ENCODE measurements at regions not wholly inside any gene's neighbourhood (a gene's known extent, or its start where the extent isn't known, plus 50 kb on each side); places are given as distances from the start of the nearest gene placed in this dataset.

DNA sequence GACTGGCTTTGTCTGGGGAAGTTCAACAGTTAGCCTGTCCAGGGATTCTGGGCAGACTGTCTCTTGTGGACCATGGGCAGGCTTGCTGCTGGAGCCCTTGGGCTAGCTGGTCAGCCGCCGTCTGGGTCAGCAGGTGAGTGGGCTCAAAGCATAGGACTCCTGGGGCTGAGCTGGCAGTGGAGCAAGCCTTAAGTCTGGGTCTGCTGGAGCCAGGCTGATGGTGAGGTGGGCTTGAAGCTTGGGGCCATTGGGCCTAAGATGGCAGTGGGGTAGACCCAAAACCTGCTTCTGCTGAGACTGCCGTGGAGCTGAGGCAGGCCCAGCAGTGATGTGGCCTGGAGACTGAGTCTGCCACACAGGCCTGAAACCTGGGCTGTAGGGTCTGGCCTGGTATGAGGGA is 645.1 kb downstream of the RAPGEF2 start:
- no peaks in the 10 kb centered on the region for H3K36me3 ChIP-seq
- H3K9ac ChIP-seq, result no peak overlapping the region
- no peak overlapping the region for H3K4me2 ChIP-seq
- no peak overlapping the region for H3K27ac ChIP-seq
- H3K4me1 ChIP-seq, result no peaks in the 10 kb centered on the region
- no peaks in the 10 kb centered on the region for H4K20me1 ChIP-seq
- peaks cover 5% of the 10 kb centered on the region; the same call in 1 of the 2 replicates for H3K9me3 ChIP-seq
- H3K4me3 ChIP-seq, result no peak overlapping the region
- H3K27me3 ChIP-seq, result no peaks in the 10 kb centered on the region
- TF ChIP-seq Cebpa-rat (IDR thresholded peaks at IDR 0.05), result no peak

DNA sequence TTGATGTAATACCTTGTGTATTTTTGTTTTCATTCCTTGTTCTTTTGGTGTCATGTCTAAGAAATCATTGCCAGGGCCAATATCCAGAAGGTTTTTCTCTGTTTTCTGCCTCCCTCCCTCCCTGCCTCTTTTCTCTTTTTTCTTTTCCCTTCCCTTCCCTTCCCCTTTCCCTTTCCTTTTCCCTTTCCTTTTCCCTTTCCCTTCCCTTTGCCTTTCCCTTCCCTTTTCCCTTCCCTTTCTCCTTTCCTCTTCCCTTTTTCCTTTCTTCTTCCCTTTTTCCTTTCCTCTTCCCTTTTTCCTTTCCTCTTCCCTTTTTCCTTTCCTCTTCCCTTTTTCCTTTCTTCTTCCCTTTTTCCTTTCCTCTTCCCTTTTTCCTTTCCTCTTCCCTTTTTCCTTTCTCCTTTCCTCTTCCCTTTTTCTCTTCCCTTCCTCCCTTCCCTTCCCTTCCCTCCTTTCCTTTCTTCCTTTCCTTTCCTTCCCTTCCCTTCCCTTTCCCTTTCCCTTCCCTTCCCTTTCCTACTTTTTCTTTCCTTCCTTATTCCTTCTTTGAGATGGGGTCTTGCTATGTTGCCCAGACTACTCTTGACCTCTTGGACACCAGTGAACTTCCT is 646.1 kb downstream of the RAPGEF2 start:
- H4K20me1 ChIP-seq, result no peaks in the 10 kb centered on the region
- no peak for TF ChIP-seq Cebpa-rat (IDR thresholded peaks at IDR 0.05)
- H3K27me3 ChIP-seq, result no peaks in the 10 kb centered on the region
- H3K9ac ChIP-seq, result no peak overlapping the region
- H3K4me2 ChIP-seq, result no peak overlapping the region
- no peaks in the 10 kb centered on the region for H3K4me1 ChIP-seq
- no peaks in the 10 kb centered on the region for H3K36me3 ChIP-seq
- H3K9me3 ChIP-seq, result peaks cover 5% of the 10 kb centered on the region; the same call in 1 of the 2 replicates
- no peak overlapping the region for H3K27ac ChIP-seq
- H3K4me3 ChIP-seq, result no peak overlapping the region

DNA sequence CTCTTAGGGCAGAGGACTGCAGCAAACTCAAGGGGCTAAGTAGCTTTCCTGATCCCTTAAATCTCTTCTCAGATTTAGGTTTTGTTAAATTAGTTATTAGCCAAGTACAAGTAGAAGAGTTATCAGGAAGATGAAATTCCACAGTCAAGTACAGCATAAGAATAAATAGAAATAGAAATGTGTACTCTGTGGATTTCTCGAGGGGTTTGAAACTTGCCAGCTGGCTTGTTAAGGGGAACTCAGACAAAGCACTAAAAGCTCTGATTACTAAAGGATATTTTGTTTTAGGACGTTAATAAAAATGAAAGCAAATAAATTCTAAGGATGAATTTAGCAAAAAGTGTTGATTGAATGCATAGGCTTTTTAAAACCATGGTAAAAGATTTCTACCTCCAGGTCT is 654.6 kb downstream of the RAPGEF2 start:
- Histone ChIP-seq H4K20me1 (no peaks in the 10 kb centered on the region), H3K27ac (no peak overlapping the region), H3K4me2 (no peak overlapping the region), H3K9me3 (no peaks in the 10 kb centered on the region), H3K4me1 (no peaks in the 10 kb centered on the region), H3K4me3 (no peak overlapping the region), H3K9ac (no peak overlapping the region), H3K27me3 (no peaks in the 10 kb centered on the region), H3K36me3 (no peaks in the 10 kb centered on the region)
- TF ChIP-seq Cebpa-rat (IDR thresholded peaks at IDR 0.05), result no peak

DNA sequence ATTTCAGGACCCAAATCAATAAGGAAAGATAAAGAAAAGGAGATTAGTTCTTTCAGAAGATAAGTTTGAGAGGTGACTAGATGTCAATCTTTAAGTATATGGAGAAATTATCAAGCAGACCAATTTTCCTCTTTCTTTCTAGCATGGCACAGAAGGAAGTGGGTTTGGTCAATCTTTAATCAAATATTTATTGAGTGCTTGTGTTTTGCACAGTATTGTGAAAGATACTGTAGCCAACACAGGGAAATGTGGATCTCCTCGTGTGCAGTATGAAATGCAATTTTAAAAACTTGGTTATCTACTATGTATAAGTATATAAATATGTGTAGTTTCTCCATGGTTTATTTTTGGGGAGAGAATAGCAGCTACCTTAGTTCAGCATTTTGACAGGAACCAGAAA is 655.2 kb downstream of the RAPGEF2 start:
- Histone ChIP-seq H4K20me1 (no peaks in the 10 kb centered on the region), H3K4me2 (no peak overlapping the region), H3K9me3 (no peaks in the 10 kb centered on the region), H3K4me3 (no peak overlapping the region), H3K36me3 (no peaks in the 10 kb centered on the region), H3K4me1 (no peaks in the 10 kb centered on the region), H3K27me3 (no peaks in the 10 kb centered on the region), H3K9ac (no peak overlapping the region), H3K27ac (no peak overlapping the region)
- no peak for TF ChIP-seq Cebpa-rat (IDR thresholded peaks at IDR 0.05)

DNA sequence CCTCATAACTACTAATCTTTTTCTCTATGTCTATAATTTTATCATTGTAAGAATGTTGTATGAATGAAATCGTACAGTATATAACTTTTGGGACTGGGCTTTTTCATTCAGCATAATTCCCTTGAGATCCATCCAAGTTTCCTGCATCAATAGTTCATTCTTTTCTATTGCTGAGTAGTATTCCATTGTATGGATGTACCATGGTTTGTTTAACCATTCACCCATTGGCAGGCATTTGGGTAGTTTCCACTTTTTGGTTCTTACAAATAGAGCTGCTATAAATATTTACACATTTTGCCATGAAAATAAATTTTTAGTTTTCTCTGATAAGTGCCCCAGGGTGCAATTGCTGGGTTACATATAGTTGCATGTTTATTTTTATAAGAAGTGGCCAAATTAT is 659.8 kb downstream of the RAPGEF2 start:
- H3K9me3 ChIP-seq, result no peaks in the 10 kb centered on the region
- H3K27ac ChIP-seq, result no peak overlapping the region
- TF ChIP-seq Cebpa-rat (IDR thresholded peaks at IDR 0.05), result no peak
- no peaks in the 10 kb centered on the region for H3K27me3 ChIP-seq
- H3K4me3 ChIP-seq, result no peak overlapping the region
- H3K4me2 ChIP-seq, result no peak overlapping the region
- no peaks in the 10 kb centered on the region for H3K36me3 ChIP-seq
- H3K9ac ChIP-seq, result no peak overlapping the region
- no peaks in the 10 kb centered on the region for H3K4me1 ChIP-seq
- no peaks in the 10 kb centered on the region for H4K20me1 ChIP-seq

DNA sequence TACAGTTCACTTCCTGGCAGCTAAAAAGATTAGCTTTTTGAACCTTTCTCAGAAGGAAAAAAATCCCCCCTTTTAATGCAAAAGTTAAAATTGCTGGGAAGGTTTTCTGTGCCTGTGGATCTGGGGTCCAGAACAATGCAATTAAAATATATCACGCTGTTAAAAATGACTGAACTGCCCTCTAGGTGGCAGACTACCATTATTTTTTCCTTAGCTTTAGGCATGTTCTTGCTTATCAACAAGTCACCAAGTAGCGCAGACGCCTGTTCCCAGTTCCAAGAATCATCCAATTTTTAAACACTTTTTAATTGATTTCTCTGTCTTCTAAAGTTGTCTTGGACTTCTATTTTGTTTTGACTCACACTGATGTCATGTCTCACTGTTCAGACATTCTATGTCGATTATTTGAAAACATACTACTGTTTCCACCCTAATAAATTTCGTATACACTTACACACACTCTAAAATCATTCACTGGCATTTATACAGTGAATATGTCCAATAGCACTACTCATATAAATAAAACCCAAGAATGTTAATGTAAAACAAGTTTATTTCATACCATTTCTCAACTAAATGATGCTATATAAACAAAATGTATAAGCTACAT is 661.6 kb downstream of the RAPGEF2 start:
- no peaks in the 10 kb centered on the region for H4K20me1 ChIP-seq
- no peak overlapping the region for H3K27ac ChIP-seq
- H3K4me3 ChIP-seq, result no peak overlapping the region

DNA sequence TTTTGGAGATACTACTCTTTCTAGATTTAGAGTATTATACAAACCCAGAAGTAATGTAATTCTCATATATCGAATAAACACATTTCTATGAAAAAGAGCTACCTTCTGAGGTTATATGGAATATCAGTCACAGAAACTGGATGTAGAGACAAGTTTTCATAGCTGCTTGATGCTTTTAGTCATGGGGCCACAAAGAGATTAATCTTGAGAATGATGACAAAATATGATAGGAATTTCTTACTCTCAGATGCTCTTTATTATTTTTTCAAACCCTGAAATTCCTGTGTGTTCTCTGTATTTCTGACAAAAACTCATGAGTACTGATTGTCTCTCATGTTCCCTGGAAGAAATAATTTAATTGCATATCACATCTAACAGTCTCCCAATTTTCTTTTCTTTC is 662.5 kb downstream of the RAPGEF2 start:
- Histone ChIP-seq H3K36me3 (no peaks in the 10 kb centered on the region), H3K27me3 (no peaks in the 10 kb centered on the region), H4K20me1 (no peaks in the 10 kb centered on the region), H3K4me1 (no peaks in the 10 kb centered on the region), H3K9ac (no peak overlapping the region), H3K4me3 (no peak overlapping the region), H3K4me2 (no peak overlapping the region), H3K9me3 (no peaks in the 10 kb centered on the region), H3K27ac (no peak overlapping the region)
- TF ChIP-seq Cebpa-rat (IDR thresholded peaks at IDR 0.05), result no peak

More for the DNA sequence above, 661.6 kb downstream of the RAPGEF2 start:
- H3K27me3 ChIP-seq, result no peaks in the 10 kb centered on the region
- H3K9ac ChIP-seq, result no peak overlapping the region
- TF ChIP-seq Cebpa-rat (IDR thresholded peaks at IDR 0.05), result no peak
- H3K36me3 ChIP-seq, result no peaks in the 10 kb centered on the region
- H3K4me1 ChIP-seq, result no peaks in the 10 kb centered on the region
- H3K4me2 ChIP-seq, result no peak overlapping the region
- no peaks in the 10 kb centered on the region for H3K9me3 ChIP-seq

DNA sequence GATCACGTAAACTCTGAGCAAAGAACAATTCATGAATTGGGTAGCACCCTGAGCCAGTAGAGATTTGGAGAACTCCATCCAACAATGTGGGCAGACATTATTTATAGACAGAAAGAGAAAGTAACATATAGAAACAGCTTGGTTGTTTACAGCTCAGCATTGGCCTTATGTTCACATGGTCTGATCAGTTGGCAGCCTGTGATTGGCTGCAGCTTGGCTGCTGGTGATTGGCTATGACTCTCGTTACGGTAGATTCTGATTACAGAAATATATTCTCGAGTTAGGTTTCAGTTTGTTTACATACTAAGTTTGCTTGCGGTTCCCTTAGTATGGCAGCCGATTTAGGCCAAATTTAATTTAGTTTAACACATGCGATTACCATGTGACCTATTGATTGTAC is 663.4 kb downstream of the RAPGEF2 start:
- Histone ChIP-seq H3K27me3 (no peaks in the 10 kb centered on the region), H3K4me3 (no peak overlapping the region), H3K9ac (no peak overlapping the region), H3K36me3 (no peaks in the 10 kb centered on the region), H3K4me2 (no peak overlapping the region), H3K9me3 (no peaks in the 10 kb centered on the region), H4K20me1 (no peaks in the 10 kb centered on the region), H3K27ac (no peak overlapping the region), H3K4me1 (no peaks in the 10 kb centered on the region)
- TF ChIP-seq Cebpa-rat (IDR thresholded peaks at IDR 0.05), result no peak

DNA sequence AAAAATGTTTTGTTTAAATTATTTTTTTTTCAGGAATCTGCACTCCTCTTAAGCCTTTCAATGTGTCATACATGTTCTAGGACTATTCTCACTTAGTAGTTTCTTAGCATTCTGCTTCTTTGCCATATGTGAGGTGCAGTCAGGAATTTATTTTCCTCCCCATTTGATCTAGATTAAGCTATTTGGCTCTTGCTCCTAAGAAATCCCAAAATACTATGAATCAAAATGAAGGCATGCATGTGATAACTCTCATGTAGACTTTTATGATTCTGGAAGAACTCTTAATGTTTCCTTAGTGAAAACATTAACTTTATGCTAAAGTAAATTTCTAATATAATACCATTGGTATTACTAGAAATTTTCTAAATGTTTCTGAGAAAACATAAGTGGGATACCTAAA is 664.5 kb downstream of the RAPGEF2 start:
- no peak overlapping the region for H3K4me2 ChIP-seq
- no peak for TF ChIP-seq Cebpa-rat (IDR thresholded peaks at IDR 0.05)
- no peak overlapping the region for H3K27ac ChIP-seq

DNA sequence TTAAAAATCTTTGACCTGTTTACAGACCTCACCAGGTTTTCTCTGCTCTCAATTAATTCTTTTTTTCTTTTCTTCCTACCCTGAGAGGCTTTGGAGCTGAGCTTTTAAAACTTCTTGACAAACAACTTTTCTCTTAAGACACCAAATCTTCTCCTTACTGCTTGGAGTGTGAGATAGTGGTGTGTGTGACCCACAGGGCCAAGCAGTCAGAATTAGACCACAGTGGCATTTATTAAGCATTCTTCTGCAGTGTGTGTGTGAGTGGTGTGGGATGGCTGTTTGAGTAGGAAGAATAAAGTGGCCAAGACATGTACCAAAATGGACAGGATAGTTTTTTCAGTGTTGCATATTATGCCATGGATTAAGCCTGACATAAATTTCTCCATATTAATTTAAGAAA is 665.1 kb downstream of the RAPGEF2 start:
- H3K9ac ChIP-seq, result no peak overlapping the region
- no peak for TF ChIP-seq Cebpa-rat (IDR thresholded peaks at IDR 0.05)
- H3K4me2 ChIP-seq, result no peak overlapping the region
- no peaks in the 10 kb centered on the region for H4K20me1 ChIP-seq
- no peaks in the 10 kb centered on the region for H3K9me3 ChIP-seq
- H3K4me1 ChIP-seq, result no peaks in the 10 kb centered on the region
- H3K4me3 ChIP-seq, result no peak overlapping the region
- H3K36me3 ChIP-seq, result no peaks in the 10 kb centered on the region
- H3K27me3 ChIP-seq, result no peaks in the 10 kb centered on the region
- H3K27ac ChIP-seq, result no peak overlapping the region

More for the DNA sequence above, 664.5 kb downstream of the RAPGEF2 start:
- no peaks in the 10 kb centered on the region for H3K36me3 ChIP-seq
- no peak overlapping the region for H3K4me3 ChIP-seq
- no peaks in the 10 kb centered on the region for H3K4me1 ChIP-seq
- no peak overlapping the region for H3K9ac ChIP-seq
- H3K27me3 ChIP-seq, result no peaks in the 10 kb centered on the region
- no peaks in the 10 kb centered on the region for H4K20me1 ChIP-seq
- no peaks in the 10 kb centered on the region for H3K9me3 ChIP-seq

Measured in BLaER1 (cell line).